Brain pericyte (primary cell): ENCODE measurements at regions not wholly inside any gene's neighbourhood (a gene's known extent, or its start where the extent isn't known, plus 50 kb on each side); places are given as distances from the start of the nearest gene placed in this dataset.

ENCODE experiments used
- DNase-seq: peaks from one replicate; pipeline ENCODE4 v3.0.0-alpha.2; 2012; ENCODE audit warnings: low read depth, low spot score

DNA sequence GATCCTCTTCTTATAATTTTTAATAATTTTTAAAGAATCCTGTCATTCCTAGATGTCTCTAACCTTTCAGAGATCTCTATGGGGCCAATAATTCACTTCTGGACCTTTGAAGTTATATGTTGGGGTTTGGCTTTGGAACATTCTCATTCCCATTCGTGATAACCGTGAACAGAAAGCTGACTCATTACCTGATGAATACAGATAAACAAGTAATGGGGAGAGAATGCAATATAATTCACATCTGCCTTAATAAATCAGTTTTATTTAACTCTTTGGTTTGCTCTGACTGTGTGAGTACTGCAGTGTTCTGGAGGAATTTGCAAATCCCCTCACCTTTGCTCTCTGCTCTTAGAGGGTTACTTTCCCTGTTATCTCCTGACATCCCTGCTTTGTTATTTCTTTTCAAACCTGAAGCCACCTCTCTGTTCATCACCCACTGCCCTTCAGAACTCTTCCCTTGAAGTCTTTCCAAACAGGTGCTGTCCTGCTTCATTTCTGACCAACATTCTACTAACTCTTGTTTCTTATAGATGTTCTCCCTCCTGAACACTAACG lies 79.6 kb upstream of the SLC38A2 start:
- DNase-seq = no peak

DNA sequence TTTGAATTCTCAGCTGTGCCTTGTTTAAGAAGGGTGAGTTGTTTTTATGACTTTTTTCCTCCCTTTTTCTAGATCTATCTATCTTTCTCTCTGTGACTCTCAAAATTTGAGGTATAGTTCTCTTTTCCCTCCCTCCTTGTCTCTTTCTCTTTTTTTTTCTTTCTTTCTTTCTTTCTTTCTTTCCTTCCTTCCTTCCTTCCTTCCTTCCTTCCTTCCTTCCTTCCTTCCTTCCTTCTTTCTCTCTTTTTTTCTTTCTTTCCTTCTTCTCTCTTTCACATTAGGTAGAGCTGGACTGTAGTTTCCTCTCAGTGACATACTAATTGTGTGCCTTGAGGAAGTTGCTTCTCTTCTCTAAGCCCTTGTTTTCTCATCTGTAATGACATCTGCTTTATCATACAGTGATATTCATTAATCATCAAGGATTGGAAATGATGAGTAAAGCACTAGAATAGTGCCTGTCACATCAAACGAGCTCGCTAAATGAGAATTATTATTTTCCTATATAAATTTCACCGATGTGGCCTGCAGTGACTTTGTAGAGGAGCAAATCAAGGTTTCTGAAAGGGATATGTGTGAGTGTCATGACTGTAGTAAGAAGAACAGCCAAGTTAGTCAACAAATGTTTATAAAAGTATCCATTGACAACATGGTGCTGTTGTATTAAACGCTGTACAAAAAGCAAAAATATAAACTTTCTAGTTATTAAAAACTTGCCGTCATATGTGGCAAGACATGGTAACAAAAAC lies 78.9 kb upstream of the SLC38A2 start:
- DNase-seq = no peak

DNA sequence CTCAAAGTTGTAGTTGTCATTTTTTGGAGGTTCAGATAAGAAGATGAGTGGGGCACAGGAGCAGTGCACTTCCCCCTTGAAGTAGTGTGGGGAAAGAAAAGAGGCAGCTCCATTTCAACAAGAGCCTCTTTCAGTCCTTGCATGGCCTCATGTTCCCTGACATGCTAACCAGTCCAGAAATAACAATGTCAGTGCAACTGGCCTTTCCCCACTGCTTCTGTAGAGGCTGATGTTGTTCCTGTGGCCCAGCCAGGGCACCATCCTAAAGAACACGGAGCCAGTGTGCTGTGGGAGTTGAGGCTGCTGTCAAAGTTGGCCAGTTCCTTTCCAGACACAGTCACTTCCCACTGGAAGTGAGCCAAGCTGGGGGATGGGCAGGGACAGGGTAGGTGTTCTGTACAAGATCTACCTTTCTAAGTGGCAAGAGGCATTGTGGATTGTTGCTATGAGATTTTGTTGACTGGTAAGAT lies 77.7 kb upstream of the SLC38A2 start:
- DNase-seq = no peak

DNA sequence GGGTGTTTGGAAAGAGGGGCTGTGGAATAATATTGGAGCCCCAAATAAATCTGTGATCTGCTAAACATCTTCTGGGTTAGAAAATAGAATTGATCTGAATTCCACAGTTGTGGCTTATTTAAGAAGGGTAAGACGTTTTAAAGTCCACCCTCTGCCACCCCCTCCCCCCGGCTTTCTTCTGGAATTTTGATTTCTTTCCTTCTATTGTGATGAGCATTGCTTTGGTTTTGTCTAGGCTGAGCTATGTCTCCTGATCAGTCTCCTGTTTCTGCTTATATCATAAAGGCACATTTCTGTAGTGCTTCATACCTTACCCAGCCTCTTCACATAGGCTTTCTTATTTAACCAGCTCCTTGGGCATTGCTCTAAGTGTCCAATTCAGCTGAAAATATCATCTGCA lies 77.3 kb upstream of the SLC38A2 start:
- no peak for DNase-seq

DNA sequence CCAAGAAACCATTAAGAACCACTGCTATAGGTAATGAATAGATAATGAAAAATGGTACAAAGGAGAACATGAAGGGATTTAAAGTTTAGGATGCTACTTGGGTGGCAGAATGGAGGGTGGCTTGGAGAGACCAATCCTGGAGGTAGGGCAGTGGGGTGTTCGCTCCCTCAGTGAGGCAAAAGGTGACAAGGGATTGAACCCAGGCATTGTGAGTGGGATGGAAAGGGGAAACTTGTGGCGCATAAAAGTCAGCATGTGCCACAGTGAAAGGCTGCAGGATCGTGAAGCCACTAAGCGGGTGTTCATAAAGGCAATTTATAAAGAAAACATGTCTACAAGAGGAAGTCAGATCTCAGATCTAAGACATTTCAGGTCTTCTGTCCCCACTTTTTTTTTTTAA lies 76.7 kb upstream of the SLC38A2 start:
- no peak for DNase-seq

DNA sequence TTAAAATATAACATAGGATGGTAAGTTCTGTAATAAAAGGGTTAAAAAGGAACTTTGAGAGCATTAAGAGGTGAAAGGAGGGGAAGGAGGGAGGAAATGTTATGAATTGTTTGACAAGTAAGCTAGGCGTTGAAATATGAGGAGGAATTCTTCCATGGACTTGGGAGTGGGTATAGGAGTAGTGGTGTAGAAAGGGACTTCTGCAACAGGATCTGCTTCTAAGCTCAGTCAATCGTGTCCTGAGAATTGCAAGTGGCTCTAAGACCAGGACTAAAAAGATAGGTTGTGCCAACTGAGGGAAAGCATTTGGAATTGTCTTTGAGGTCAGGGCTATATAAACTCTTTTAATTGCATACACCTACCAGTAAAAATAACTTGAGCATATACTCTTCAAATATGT lies 74.1 kb upstream of the SLC38A2 start:
- DNase-seq = no peak

DNA sequence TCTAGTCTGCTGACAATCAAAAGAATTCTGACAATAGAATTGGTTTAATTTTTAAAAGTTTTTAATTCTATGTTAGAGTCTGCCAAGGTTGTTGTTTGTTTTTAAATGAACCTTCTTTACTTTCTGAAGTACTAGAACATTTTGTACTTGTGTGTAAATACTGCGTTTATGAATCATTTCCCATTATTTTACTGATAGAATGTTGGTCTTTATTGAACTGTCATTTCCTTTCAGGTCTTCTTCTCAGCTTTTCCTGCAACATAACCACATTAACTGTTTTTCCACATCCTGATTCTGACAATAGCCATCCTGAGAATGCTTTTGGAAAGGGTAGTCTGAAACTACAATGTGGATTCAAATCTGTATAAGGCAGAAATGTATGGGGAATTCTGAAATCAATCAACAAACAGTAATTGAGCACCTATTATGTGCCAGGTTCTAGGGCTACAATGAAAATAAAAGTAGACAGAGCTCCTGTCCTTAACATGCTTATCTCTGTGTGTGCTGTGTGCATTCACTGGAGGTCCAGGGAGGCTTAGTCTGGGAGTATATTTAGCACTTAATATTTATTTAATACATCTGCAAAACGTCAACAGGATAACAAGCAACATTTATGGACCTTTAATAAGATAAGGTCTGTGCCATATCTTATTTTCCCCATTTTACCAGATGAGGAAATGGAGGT lies 73.1 kb upstream of the SLC38A2 start:
- DNase-seq = no peak

DNA sequence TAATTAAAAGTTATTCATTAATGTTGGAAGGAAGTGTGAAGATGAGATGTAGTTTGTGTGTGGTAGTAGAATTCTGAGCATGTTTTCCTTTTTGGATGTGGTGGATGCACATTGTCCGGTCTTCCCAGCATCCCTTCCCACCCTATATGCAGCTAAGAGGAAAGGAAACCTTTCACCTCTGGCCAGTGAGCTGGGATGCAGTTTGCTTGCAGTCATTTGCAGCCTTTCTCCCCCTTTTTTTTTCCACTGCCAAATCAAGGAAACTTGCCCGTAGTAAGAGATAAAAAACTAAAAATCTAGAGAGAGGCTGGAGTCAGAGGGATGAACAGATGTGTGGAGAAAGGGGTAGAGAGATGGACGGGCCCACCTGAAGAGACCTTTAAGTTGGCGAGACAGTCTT lies 72.5 kb upstream of the SLC38A2 start:
- DNase-seq = no peak

DNA sequence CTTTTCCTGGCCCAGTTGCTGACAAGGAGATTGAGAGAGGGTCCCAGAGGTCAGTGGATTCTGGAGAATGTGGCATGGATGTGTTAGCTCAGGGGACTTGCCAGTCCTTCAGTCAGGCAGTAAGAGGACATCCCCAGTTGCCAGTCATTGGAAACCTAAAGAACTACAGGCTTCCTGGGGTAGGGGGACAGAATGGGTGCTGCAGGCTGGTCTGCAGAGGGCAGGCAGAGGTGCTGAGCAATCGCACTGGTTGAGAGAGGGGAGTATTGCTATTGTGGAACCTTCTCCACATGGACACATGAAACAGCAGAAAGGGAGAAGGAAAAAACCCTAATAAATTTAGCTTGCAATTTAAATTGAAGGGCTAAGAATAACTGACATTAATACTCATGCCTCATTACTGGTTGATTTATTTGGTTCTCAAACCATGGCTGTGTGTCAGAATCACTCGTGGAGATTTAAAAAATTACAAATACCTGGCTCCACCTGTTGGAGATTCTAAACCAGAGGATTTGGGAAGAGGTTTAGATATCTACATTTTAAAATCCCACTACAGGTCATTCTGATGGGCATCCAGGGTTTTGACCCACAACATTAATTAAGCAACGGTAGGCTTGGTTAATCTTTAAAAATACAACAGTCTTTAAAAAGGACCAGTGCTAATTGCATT lies 71.2 kb upstream of the SLC38A2 start:
- DNase-seq = no peak

DNA sequence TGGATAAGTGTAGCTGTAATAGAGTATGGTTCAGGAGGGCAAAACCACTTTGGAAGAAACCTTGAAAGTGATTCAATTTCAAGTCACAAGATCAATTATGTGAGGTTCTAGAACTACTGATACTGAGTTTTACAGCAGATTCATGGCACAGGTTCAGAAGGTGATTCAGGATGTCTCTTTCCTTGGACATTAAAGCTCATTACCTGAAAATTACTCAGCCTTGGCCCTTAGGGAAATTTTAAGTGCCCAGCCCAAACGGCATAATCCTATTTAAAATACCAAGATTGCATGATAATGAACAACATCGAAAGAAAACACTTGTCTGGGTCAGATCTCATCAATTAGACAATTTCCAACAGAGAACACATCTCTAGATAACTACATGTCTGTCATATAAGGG lies 70.2 kb upstream of the SLC38A2 start:
- DNase-seq = no peak

DNA sequence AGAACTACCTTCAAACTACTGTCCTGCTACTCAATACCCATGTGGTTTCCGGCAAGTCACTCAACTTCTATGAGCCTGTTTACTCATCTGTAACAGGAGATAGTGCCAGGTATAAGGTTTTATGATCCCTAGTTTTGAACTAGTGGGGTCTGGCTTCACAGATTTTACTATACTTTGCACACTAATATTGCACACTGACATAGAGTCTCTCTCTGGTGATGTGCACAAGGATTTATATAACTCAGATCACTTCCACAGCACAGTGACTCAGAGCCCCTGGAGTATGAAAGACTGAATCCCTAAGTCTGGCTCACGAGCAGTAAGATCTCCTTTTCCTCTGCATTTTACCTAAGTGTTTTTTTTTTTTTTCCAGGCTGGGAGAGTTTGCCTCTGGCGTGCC lies 69.7 kb upstream of the SLC38A2 start:
- DNase-seq = no peak

DNA sequence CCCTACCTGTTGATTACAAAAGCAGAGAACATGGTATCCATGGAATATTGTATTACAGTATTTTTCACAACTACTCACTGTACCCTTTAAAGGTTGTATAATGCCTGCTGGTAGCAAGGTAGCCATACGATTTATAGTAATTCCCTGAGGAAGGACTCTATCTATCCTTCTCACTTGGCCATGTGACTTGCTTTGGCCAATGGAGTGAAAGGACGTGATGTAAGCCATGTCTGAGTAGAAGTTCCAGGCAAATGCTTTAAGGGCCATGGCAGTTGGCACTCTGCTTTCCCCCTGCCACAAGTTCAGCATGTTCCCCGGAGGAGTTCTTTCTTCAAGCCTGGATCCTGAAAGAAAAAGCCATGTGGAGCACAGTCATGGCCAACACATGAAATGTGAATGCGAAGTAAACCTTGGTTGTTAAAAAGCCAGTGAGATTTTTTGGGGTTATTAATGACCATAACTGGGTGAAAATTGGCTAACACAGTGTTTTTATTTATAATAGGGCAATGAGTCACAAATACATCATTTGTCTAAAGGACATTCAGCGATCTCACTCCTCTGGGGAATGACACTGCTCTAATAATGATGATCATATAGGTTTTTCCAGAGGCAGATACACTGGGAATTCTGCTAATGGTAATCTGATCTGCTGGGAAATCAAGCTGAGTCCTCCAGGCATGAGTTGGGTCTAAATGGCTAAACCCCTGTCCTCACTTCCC lies 67.4 kb upstream of the SLC38A2 start:
- no peak for DNase-seq

DNA sequence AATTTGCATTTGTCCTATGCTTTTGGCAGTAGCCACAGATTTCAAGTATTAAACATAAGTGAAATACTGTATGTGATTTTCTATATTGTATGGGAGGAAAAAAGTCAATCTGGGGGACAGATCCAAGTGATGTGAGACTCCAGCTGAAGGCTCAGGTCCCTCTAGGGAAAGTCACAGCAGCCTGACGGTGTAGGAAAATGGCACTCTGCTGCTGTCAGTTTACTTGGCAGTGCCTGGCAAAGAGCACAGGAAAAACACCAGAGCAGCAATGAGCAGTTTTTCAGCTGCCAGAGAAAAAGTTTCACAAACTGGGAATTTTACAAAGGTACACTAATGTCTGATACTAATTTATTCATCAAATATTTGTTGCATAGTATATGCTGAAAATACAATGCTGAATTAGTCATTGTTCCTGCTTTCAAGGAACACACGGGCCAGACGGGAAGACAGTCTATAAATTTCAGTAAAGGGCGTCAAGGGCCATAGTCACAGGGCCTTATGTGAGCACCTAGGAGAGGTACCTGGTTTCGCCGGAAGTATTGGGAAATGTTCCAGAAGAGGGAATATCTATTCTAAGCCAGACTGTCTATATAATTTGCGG lies 66.2 kb upstream of the SLC38A2 start:
- no peak for DNase-seq

DNA sequence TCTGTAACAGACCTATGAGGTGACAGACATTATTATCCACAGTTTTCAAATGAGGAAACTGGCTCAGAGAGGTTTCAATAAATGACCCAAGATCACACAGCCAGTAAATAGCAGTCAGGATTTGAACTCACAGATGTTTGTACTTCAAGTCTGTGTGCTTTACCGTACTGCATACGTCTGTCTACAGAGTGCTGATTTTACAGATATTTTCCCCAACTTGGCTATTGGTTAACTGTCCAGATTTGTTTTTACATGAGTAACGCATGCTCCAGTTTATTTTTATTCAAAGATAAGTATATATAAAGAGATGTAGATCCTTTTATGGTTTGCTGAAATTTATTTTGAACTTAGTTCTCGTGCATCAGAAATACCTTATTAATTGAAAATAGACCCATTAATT lies 65.7 kb upstream of the SLC38A2 start:
- no peak for DNase-seq

DNA sequence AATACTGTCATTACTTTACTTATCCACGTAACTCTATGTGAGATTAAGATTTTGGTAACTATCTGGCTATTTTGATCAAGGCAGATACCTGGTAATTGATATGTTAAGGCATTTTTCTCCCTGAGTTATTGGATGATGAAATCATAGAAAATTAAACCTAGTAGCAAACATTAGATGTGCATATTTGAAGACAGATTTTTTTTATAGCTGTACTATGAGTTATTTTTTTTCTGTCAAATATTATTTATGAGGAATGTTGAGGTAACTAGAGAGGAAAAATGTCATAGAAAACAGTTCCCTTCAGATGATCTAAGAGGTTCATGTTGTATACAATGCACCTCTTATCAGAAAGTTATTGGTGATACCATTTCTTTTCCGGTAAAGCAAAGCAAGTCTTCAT lies 64.9 kb upstream of the SLC38A2 start:
- DNase-seq = no peak

DNA sequence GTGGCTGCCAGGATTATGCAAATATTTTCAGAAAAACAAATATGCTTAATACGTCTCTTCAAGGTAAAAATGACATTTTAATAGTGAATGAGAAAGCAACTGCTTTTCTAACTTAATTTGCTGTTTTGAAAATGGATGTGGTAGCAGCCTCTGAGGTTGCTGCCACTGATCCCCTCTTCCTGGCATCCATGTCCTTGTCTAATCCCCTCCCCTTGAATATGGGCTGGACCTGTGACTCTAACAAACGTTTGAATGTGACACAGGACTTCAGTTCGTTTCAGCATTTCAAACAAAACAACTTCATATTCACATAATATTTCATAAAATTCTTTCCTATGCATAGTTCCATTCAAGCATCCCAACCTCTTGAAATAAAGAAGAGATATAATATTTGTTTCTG lies 64.2 kb upstream of the SLC38A2 start:
- no peak for DNase-seq

DNA sequence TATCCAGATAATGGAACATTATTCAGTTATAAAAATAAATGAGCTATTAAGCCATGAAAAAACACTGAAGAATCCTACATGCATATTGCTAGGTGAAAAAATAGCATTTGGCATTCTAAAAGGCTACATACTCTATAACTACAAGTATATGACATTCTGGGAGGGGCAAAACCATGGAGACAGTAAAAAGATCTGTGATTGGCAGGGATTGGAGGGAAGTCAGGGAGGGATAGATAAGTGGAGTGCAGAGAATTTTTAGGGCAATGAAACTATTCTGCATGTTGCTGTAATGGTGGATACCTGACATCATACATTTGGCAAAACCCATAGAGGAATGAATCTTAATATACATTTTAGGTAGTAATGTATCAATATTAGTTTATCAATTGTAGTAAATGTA lies 63.1 kb upstream of the SLC38A2 start:
- no peak for DNase-seq

DNA sequence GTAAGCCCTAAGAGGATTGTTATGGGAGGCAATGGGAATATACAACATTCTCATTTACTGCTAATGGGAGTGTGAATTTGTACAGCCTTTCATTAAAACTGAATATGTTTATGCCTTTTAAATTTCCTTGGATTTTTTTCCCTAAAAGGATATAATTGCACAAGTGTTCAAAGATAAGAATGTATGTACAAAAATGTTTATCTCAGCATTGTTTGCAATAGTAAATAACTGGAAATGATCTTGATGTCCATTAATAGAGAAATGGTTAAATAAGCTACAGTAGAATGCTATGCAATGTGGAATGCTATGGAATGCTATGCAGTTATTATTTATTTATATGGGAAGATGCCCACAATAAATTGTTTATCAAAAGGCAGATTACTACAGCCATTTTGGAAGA lies 62.5 kb upstream of the SLC38A2 start:
- DNase-seq = no peak

DNA sequence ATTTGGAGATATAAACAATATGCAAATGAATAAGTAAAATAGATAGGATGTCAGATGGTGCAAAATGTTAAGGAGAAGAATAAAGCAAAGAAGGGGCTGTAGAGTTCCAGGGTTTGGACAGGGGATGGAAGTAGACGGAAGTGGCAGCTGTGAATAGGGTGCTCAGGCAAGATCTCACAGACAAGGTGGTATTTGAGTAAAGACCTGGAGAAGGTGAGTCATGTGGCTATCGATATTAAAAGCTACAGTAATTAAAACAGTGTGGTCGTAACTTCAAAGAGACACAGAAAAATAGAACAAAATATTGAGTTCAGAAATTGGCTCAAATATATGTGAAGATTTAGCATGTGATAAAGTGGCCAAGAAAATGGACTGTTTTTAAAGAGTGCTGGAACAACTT lies 61.3 kb upstream of the SLC38A2 start:
- no peak for DNase-seq

DNA sequence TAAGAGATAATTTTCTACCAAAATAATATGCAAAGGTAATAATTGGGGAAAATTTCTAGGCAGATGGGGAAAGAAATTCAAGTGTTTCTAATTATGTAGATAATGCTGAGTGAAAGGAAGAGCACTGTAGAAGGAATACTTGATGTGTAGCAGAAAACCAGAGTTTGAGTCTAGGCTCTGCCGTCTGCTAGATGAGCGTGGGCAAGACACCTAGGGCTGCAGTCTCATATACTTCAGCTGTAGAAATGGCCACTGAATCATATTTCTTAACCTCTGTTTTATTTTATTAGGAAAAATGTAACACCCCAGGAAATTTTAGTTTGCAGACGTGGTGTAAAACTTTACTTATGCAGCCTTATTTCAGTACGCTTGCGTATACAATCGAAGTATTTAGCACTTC lies 59.8 kb upstream of the SLC38A2 start:
- no peak for DNase-seq

DNA sequence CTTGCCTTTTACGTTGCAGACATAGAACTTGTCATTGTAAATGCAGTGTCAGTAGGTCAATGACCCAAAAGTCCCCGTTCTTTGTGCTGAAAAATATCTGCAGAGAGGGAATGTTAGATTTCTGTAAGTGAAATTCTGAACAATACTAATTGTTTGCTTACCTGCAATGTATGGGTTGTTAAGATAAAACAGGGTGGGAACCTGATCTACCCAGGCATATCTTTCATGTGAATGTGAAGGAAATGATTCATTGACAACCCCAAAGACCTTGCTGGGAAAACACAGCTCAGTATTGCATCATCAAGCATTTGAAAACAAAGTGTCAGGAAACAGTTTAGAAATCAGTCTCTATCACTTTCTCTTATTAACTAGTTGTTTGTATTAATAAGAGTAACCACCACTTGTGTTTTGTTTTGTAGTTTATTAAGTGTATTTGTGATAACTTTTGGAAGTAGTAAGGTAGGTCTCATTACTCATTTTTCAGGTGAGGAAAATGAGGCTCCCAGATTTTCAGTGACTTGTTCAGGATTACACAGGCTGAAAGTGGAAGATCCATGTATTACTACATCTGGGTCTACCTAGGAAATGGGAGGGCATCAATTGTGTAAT lies 57.9 kb upstream of the SLC38A2 start:
- peak; percentile 16 for DNase-seq
